Mammary epithelial cell (primary cell): ENCODE measurements at regions not wholly inside any gene's neighbourhood (a gene's known extent, or its start where the extent isn't known, plus 50 kb on each side); places are given as distances from the start of the nearest gene placed in this dataset.

Experiments
- CTCF ChIP-seq, 2 donors: IDR thresholded peaks in 1 of 2; conservative IDR thresholded peaks in 1 of 2; 2 replicates each; pipeline ENCODE4 v1.5.1; 2011 to 2012; ENCODE audit warnings: inconsistent platforms in 2 of 2, low read length in 2 of 2, mild to moderate bottlenecking in 2 of 2, control low read depth in 1 of 2, low read depth in 1 of 2; ENCODE audit not compliant: insufficient read depth in 1 of 2; ENCODE audit errors: extremely low read depth in 1 of 2
- EZH2 ChIP-seq: IDR thresholded peaks from 2 replicates; pipeline ENCODE4 v1.6.1; 2012; ENCODE audit warnings: low read length, inconsistent platforms, borderline replicate concordance

- TF ChIP-seq CTCF (conservative IDR thresholded peaks at IDR 0.05 in 1 of 2, IDR thresholded peaks at IDR 0.05 in 1 of 2; ENCODE audit: extremely low read depth in 1 of 2, insufficient read depth in 1 of 2, low read depth in 1 of 2, low read length in 2 of 2) (no peak), EZH2 (no peak)
Observed at GRCh38 chr12:34398706-34399630, 376.7 kb downstream of the ALG10 start.
